WTC11 (cell line): ENCODE measurements at regions not wholly inside any gene's neighbourhood (a gene's known extent, or its start where the extent isn't known, plus 50 kb on each side); places are given as distances from the start of the nearest gene placed in this dataset.
A peak's percentile ranks its signal among the peaks of the same experiment; 100 is the strongest.

Source experiments
- ATAC-seq: fragments of 200-7000 bp; cut with Tn5 transposase; 2 replicates; pipeline ENCODE4 v1.10.0; 2021; ENCODE audit warnings: mild to moderate bottlenecking, moderate library complexity
- CTCF ChIA-PET: fragments of 300-600 bp; sonication (Branson Sonifier 250); formaldehyde crosslinking; loops from one replicate; lab custom pipeline; 2021; ENCODE audit warnings: antibody characterized with exemption; lab: Charles Lee
- POLR2A ChIA-PET: fragments of 350-600 bp; sonication (Branson Sonifier 250); formaldehyde crosslinking; loops from one replicate; lab custom pipeline; 2021; ENCODE audit warnings: antibody characterized with exemption; lab: Charles Lee
- DNase-seq: peaks from one replicate; pipeline ENCODE4 v3.0.0; 2021; ENCODE audit warnings: low spot score
- H3K27ac Mint-ChIP-seq: 2 replicates; pipeline ENCODE4 v1.8.0; 2021; ENCODE audit warnings: mixed read lengths
- H3K27me3 Mint-ChIP-seq: 2 replicates; pipeline ENCODE4 v1.8.0; 2021; ENCODE audit warnings: low read depth, mild to moderate bottlenecking, moderate library complexity, mixed read lengths
- H3K36me3 Mint-ChIP-seq: 2 replicates; pipeline ENCODE4 v1.8.0; 2021; ENCODE audit warnings: mixed read lengths
- H3K4me1 Mint-ChIP-seq: 2 replicates; pipeline ENCODE4 v1.8.0; 2022; ENCODE audit warnings: mixed read lengths
- H3K4me3 Mint-ChIP-seq: 2 replicates; pipeline ENCODE4 v1.8.0; 2021; ENCODE audit warnings: mild to moderate bottlenecking, moderate library complexity, mixed read lengths
- H3K9me3 Mint-ChIP-seq: 2 replicates; pipeline ENCODE4 v1.8.0; 2021; ENCODE audit warnings: mixed read lengths
- ELF4 ChIP-seq: sonication (generic); formaldehyde crosslinking; IDR thresholded peaks from 2 replicates; pipeline ENCODE4 v1.8.1; 2022; ENCODE audit warnings: low read depth, mild to moderate bottlenecking, moderate library complexity, missing genetic modification reagents
- FOXP1 ChIP-seq: sonication (generic); formaldehyde crosslinking; IDR thresholded peaks from 2 replicates; pipeline ENCODE4 v1.8.0; 2022; ENCODE audit warnings: missing genetic modification reagents, mild to moderate bottlenecking, moderate library complexity, borderline replicate concordance
- GRHL2 ChIP-seq: fragments of 250-450 bp; sonication (Bioruptor Pico); IDR thresholded peaks from 2 replicates; pipeline ENCODE4 v1.8.0; 2022; ENCODE audit warnings: mild to moderate bottlenecking, moderate library complexity; ENCODE audit not compliant: insufficient replicate concordance, severe bottlenecking
- HMGA2 ChIP-seq: fragments of 250-450 bp; sonication (Bioruptor Pico); IDR thresholded peaks from 2 replicates; pipeline ENCODE4 v1.4.0; 2021; ENCODE audit warnings: mild to moderate bottlenecking, moderate library complexity
- JUN ChIP-seq: sonication (generic); formaldehyde crosslinking; IDR thresholded peaks from 2 replicates; pipeline ENCODE4 v1.8.0; 2023; ENCODE audit warnings: mild to moderate bottlenecking, missing genetic modification reagents
- MXD4 ChIP-seq: fragments of 250-450 bp; sonication (Bioruptor Pico); IDR thresholded peaks from 2 replicates; pipeline ENCODE4 v1.8.0; 2021; ENCODE audit warnings: mild to moderate bottlenecking, moderate library complexity, borderline replicate concordance
- MYBL2 ChIP-seq: sonication (generic); formaldehyde crosslinking; IDR thresholded peaks from 2 replicates; pipeline ENCODE4 v1.8.1; 2023; ENCODE audit warnings: mild to moderate bottlenecking, moderate library complexity, missing genetic modification reagents
- NFE2L1 ChIP-seq: sonication (generic); formaldehyde crosslinking; IDR thresholded peaks from 2 replicates; pipeline ENCODE4 v1.8.1; 2023; ENCODE audit warnings: missing genetic modification reagents
- NFYB ChIP-seq: sonication (generic); formaldehyde crosslinking; conservative IDR thresholded peaks from 2 replicates; pipeline ENCODE4 v1.8.0; 2022; ENCODE audit warnings: low read depth, missing genetic modification reagents
- PRRX2 ChIP-seq: fragments of 250-450 bp; sonication (Bioruptor Pico); IDR thresholded peaks from 2 replicates; pipeline ENCODE4 v1.8.0; 2021; ENCODE audit warnings: mild to moderate bottlenecking
- TEAD1 ChIP-seq: sonication (generic); formaldehyde crosslinking; IDR thresholded peaks from 2 replicates; pipeline ENCODE4 v1.8.0; 2022; ENCODE audit warnings: mild to moderate bottlenecking, missing genetic modification reagents
- TP53 ChIP-seq: sonication (generic); formaldehyde crosslinking; IDR thresholded peaks from 2 replicates; pipeline ENCODE4 v1.8.1; 2023; ENCODE audit warnings: mild to moderate bottlenecking, missing genetic modification reagents
- ZNF138 ChIP-seq: sonication (generic); formaldehyde crosslinking; conservative IDR thresholded peaks from 2 replicates; pipeline ENCODE4 v1.8.1; 2022; ENCODE audit warnings: mild to moderate bottlenecking, moderate library complexity, missing genetic modification reagents
- ZNF232 ChIP-seq: sonication (generic); formaldehyde crosslinking; IDR thresholded peaks from 2 replicates; pipeline ENCODE4 v1.8.0; 2022; ENCODE audit warnings: mild to moderate bottlenecking, missing genetic modification reagents
- ZNF671 ChIP-seq: fragments of 250-450 bp; sonication (Bioruptor Pico); IDR thresholded peaks from 2 replicates; pipeline ENCODE4 v1.8.0; 2021; ENCODE audit warnings: mild to moderate bottlenecking
- TF ChIP-seq, protein P1 (sequence below): fragments of 250-450 bp; sonication (Bioruptor Pico); IDR thresholded peaks from 2 replicates; pipeline ENCODE4 v1.9.0; 2021; ENCODE audit warnings: mild to moderate bottlenecking
- TF ChIP-seq, protein P2 (sequence below): sonication (generic); formaldehyde crosslinking; IDR thresholded peaks from 2 replicates; pipeline ENCODE4 v1.8.0; 2023; ENCODE audit warnings: missing genetic modification reagents
- TF ChIP-seq, protein P3 (sequence below): sonication (generic); formaldehyde crosslinking; IDR thresholded peaks from 2 replicates; pipeline ENCODE4 v1.8.1; 2022; ENCODE audit warnings: low read depth, missing genetic modification reagents, borderline replicate concordance
- TF ChIP-seq, protein P4 (sequence below): fragments of 250-450 bp; sonication (Bioruptor Pico); conservative IDR thresholded peaks from 2 replicates; pipeline ENCODE4 v1.9.0; 2021; ENCODE audit warnings: mild to moderate bottlenecking
- TF ChIP-seq, protein P5 (sequence below): sonication (generic); formaldehyde crosslinking; IDR thresholded peaks from 2 replicates; pipeline ENCODE4 v1.8.1; 2023; ENCODE audit warnings: mild to moderate bottlenecking, missing genetic modification reagents, moderate library complexity
- TF ChIP-seq, protein P6 (sequence below): fragments of 250-450 bp; sonication (Bioruptor Pico); IDR thresholded peaks from 2 replicates; pipeline ENCODE4 v2.1.2; 2022; ENCODE audit warnings: mild to moderate bottlenecking, moderate library complexity
- TF ChIP-seq, protein P7 (sequence below): fragments of 250-450 bp; sonication (Bioruptor Pico); IDR thresholded peaks from 2 replicates; pipeline ENCODE4 v1.9.0; 2021; ENCODE audit warnings: moderate library complexity, mild to moderate bottlenecking, inconsistent platforms, borderline replicate concordance

DNA sequence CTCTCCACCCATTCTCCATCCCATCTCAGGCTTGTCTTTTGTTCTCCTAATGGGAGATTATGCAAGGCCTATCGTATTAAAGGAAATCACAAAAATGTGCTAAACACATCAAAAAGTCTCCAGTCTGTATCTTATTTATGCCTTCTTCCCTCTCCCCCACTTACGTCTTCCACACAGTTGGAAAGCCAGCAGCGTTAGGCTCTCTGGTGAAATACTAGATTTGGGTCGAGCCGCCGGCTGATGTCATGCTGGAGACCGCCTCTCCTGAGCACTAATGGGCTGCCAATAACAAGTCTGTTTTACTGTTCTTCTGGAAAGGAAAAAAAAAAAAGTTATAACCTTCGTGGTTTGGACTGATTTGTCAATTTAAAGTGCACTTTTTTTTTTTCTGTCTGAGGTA lies 182.7 kb upstream of the SIX2 start:
- Mint-ChIP-seq H3K27ac (no peak overlapping the region), H3K27me3 (peaks cover 10% of the 10 kb centered on the region; the same call in 1 of the 2 replicates)
- ATAC-seq, result no peak
- DNase-seq, result no peak
- ChIA-PET CTCF (no interaction called here), POLR2A (no interaction called here)
- no peak for TF ChIP-seq NFYB (CRISPR knock-in tag)
- TF ChIP-seq, all 79 proteins: peak for 0
- Mint-ChIP-seq H3K4me3 (no peak overlapping the region), H3K36me3 (no peaks in the 10 kb centered on the region), H3K4me1 (peaks cover 30% of the 10 kb centered on the region), H3K9me3 (no peaks in the 10 kb centered on the region; the same call in 1 of the 2 replicates)

DNA sequence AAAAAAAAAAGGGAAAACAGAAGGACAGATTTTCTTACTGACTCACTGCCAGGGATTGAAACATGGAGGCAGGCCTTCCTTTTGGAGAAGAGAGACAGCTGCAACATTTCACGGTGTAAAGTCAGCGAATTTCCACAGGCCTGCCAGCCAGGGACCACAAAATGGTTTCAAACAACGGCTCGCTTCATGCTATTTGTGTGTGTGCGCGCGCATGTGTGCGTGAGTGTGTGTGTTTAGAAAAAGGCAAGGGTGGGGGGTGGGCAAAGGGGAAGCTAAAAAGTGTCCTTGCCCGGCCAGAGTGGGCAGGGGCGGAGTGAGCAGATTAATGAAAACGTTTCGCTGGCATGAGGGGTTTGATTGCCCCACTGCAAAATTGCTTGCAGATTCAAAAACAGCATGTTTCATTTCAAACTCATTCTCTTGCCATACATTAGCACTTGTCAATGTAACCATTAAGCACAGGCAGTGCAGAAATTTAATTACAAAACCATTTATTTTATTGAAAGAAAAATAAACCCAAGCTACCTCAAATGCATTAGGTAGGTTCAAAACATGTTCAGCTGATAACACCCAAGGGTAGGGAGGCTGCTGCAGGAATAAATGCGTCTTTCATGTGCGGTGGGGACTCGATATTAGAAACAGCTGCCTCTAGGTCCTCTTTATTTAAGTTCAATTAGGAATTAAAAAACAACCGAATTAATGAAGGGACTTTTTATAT lies 182.1 kb upstream of the SIX2 start:
- ChIA-PET CTCF (interaction anchor here (0.6 to 1.2 kb wide), 4 partner anchors 25 to 210 kb away, joined by 3 to 6 read pairs (median 3); no protein-coding TSS in a partner anchor), POLR2A (no interaction called here)
- TF ChIP-seq, protein P1, sequence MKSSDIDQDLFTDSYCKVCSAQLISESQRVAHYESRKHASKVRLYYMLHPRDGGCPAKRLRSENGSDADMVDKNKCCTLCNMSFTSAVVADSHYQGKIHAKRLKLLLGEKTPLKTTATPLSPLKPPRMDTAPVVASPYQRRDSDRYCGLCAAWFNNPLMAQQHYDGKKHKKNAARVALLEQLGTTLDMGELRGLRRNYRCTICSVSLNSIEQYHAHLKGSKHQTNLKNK (CRISPR knock-in tag), result no peak
- TF ChIP-seq TEAD1 (CRISPR knock-in tag) (no peak), FOXP1 (CRISPR knock-in tag) (no peak), MXD4 (CRISPR knock-in tag) (no peak), TP53 (no peak), ZNF232 (CRISPR knock-in tag) (no peak), NFE2L1 (CRISPR knock-in tag) (no peak), MYBL2 (CRISPR knock-in tag) (no peak)
- TF ChIP-seq, protein P2, sequence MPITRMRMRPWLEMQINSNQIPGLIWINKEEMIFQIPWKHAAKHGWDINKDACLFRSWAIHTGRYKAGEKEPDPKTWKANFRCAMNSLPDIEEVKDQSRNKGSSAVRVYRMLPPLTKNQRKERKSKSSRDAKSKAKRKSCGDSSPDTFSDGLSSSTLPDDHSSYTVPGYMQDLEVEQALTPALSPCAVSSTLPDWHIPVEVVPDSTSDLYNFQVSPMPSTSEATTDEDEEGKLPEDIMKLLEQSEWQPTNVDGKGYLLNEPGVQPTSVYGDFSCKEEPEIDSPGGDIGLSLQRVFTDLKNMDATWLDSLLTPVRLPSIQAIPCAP (CRISPR knock-in tag), result no peak
- TF ChIP-seq, protein P3, sequence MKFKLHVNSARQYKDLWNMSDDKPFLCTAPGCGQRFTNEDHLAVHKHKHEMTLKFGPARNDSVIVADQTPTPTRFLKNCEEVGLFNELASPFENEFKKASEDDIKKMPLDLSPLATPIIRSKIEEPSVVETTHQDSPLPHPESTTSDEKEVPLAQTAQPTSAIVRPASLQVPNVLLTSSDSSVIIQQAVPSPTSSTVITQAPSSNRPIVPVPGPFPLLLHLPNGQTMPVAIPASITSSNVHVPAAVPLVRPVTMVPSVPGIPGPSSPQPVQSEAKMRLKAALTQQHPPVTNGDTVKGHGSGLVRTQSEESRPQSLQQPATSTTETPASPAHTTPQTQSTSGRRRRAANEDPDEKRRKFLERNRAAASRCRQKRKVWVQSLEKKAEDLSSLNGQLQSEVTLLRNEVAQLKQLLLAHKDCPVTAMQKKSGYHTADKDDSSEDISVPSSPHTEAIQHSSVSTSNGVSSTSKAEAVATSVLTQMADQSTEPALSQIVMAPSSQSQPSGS, result no peak
- H3K27ac Mint-ChIP-seq, result no peak overlapping the region
- H3K9me3 Mint-ChIP-seq, result no peaks in the 10 kb centered on the region; the same call in 1 of the 2 replicates
- no peaks in the 10 kb centered on the region for H3K36me3 Mint-ChIP-seq
- H3K27me3 Mint-ChIP-seq, result peaks cover 10% of the 10 kb centered on the region; the same call in 1 of the 2 replicates
- ATAC-seq, result no peak
- H3K4me1 Mint-ChIP-seq, result peaks cover 30% of the 10 kb centered on the region
- H3K4me3 Mint-ChIP-seq, result no peak overlapping the region
- no peak for DNase-seq

DNA sequence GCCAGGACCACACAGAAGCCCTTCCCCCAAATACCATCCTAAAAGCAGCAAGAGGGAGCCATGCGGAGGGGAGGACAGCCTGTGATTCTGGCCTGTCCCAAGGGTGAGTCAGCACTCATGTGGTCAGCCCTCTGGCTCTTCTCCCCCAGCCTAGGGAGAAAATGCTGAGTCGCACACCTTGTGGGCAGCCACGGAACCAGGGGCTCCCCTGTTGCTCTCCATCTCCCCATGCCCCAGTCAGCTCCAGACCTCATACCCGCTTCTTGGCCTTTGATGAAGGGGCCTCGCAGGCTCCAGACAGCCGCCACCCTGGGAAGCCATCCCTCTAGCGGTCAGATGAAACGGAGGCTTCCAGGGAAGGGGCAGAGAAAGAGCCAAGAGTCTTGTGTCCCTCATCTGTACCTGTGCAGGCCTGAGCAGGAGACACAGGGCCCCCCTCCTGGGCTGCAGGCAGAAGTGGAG lies 181.3 kb upstream of the SIX2 start:
- no peaks in the 10 kb centered on the region for H3K36me3 Mint-ChIP-seq
- H3K4me1 Mint-ChIP-seq, result peaks cover 30% of the 10 kb centered on the region
- H3K27ac Mint-ChIP-seq, result no peak overlapping the region
- POLR2A ChIA-PET, result no interaction called here
- no peak overlapping the region for H3K4me3 Mint-ChIP-seq
- H3K27me3 Mint-ChIP-seq, result peaks cover 10% of the 10 kb centered on the region; the same call in 1 of the 2 replicates
- CTCF ChIA-PET, result interaction anchor here (0.6 to 1.2 kb wide), 3 partner anchors 10 to 209 kb away, joined by 3 to 6 read pairs (median 4); no protein-coding TSS in a partner anchor
- H3K9me3 Mint-ChIP-seq, result no peaks in the 10 kb centered on the region; the same call in 1 of the 2 replicates
- DNase-seq (no peak), ATAC-seq (peak; percentile 69)
- TF ChIP-seq ZNF138 (CRISPR knock-in tag) (no peak), NFE2L1 (CRISPR knock-in tag) (no peak), HMGA2 (CRISPR knock-in tag) (no peak), PRRX2 (CRISPR knock-in tag) (no peak), ELF4 (CRISPR knock-in tag) (no peak), JUN (CRISPR knock-in tag) (no peak), ZNF232 (CRISPR knock-in tag) (no peak), ZNF671 (CRISPR knock-in tag) (no peak), GRHL2 (CRISPR knock-in tag) (no peak)
- TF ChIP-seq, protein P4, sequence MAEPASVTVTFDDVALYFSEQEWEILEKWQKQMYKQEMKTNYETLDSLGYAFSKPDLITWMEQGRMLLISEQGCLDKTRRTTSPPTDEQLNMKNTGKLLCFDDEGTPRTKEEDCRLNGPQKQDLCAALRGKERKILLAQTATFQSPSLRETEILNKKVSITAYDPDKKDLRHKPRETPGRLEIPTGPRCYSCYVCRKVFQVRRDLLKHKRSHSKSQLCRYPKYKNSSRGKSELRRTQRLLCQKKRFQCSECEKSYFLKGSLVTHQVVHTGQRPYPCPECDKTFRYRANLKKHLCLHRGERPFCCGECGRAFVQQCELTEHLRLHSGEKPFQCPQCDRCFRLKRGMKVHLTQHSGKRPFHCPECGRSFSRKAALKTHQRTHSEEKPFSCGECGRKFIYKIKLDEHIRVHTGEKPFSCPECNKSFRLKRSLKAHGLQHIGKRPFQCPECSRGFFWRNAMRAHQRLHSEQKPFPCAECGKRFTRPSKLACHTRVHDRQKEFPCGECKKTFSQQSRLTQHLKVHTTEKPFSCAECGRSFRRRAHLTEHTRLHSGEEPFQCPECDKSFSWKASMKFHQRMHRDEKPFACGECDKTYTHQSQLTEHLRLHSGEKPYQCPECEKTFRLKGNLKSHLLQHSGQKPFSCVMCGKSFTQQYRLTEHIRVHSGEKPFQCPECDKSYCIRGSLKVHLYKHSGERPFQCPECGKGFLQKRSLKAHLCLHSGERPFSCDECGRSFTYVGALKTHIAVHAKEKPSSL (CRISPR knock-in tag), result no peak
- TF ChIP-seq, protein P5, sequence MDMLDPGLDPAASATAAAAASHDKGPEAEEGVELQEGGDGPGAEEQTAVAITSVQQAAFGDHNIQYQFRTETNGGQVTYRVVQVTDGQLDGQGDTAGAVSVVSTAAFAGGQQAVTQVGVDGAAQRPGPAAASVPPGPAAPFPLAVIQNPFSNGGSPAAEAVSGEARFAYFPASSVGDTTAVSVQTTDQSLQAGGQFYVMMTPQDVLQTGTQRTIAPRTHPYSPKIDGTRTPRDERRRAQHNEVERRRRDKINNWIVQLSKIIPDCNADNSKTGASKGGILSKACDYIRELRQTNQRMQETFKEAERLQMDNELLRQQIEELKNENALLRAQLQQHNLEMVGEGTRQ (CRISPR knock-in tag), result no peak
- TF ChIP-seq, protein P6, sequence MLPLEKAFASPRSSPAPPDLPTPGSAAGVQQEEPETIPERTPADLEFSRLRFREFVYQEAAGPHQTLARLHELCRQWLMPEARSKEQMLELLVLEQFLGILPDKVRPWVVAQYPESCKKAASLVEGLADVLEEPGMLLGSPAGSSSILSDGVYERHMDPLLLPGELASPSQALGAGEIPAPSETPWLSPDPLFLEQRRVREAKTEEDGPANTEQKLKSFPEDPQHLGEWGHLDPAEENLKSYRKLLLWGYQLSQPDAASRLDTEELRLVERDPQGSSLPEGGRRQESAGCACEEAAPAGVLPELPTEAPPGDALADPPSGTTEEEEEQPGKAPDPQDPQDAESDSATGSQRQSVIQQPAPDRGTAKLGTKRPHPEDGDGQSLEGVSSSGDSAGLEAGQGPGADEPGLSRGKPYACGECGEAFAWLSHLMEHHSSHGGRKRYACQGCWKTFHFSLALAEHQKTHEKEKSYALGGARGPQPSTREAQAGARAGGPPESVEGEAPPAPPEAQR (CRISPR knock-in tag), result no peak
- TF ChIP-seq, protein P7, sequence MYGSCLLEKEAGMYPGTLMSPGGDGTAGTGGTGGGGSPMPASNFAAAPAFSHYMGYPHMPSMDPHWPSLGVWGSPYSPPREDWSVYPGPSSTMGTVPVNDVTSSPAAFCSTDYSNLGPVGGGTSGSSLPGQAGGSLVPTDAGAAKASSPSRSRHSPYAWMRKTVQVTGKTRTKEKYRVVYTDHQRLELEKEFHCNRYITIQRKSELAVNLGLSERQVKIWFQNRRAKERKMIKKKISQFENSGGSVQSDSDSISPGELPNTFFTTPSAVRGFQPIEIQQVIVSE (CRISPR knock-in tag), result no peak
- TF ChIP-seq, protein P1 (CRISPR knock-in tag), result no peak
